ENCODE measurements at regions not wholly inside any gene's neighbourhood (a gene's known extent, or its start where the extent isn't known, plus 50 kb on each side); places are given as distances from the start of the nearest gene placed in this dataset.

- Histone ChIP-seq H4K20me1 (ENCODE audit: control insufficient read depth, extremely low read depth, insufficient read depth, low read length) (no peaks in the 10 kb centered on the region), H3K79me2 (ENCODE audit: control insufficient read depth, insufficient read depth, low read length) (no peaks in the 10 kb centered on the region), H3K27ac (ENCODE audit: insufficient read depth, low read length) (no peak overlapping the region), H3K9me3 (ENCODE audit: control insufficient read depth, insufficient read depth, low read depth, low read length) (no peaks in the 10 kb centered on the region), H3K4me3 (replicated peaks in 1 of 4; ENCODE audit: control extremely low read depth in 1 of 4, insufficient read depth in 1 of 4, low read depth in 3 of 4, low read length in 4 of 4) (no peak overlapping the region), H3K36me3 (ENCODE audit: control insufficient read depth, insufficient read depth, low read length) (no peaks in the 10 kb centered on the region), H3K27me3 (ENCODE audit: control insufficient read depth, insufficient read depth, low read length) (no peaks in the 10 kb centered on the region), H3K4me1 (ENCODE audit: control insufficient read depth, extremely low read depth, insufficient read depth, low read length) (no peaks in the 10 kb centered on the region), H3K4me2 (ENCODE audit: extremely low read depth, insufficient read depth, low read length) (no peak overlapping the region), H3K9ac (ENCODE audit: insufficient read depth, low read length) (no peak overlapping the region), H2AFZ (ENCODE audit: low read length) (no peak overlapping the region)
- DNase-seq (ENCODE audit: low read depth in 2 of 2): no peak
- no peak for TF ChIP-seq EZH2 (IDR thresholded peaks at IDR 0.05; ENCODE audit: low read length, missing control alignments)
- TF ChIP-seq CTCF (conservative IDR thresholded peaks at IDR 0.05 in 1 of 2, IDR thresholded peaks at IDR 0.05 in 1 of 2; ENCODE audit: low read depth in 1 of 2, low read length in 2 of 2): no peak
Measured at GRCh38 chr16:65733721-65734120, 611.9 kb upstream of the CDH11 start.

GRCh38 chr16:65731833-65732232 is 610.0 kb upstream of the CDH11 start:
- H3K9me3 ChIP-seq (ENCODE audit: control insufficient read depth, insufficient read depth, low read depth, low read length): no peaks in the 10 kb centered on the region
- H3K4me3 ChIP-seq (replicated peaks in 1 of 4; ENCODE audit: control extremely low read depth in 1 of 4, insufficient read depth in 1 of 4, low read depth in 3 of 4, low read length in 4 of 4): no peak overlapping the region
- H4K20me1 ChIP-seq (ENCODE audit: control insufficient read depth, extremely low read depth, insufficient read depth, low read length): no peaks in the 10 kb centered on the region
- H3K27me3 ChIP-seq (ENCODE audit: control insufficient read depth, insufficient read depth, low read length): peaks cover 2% of the 10 kb centered on the region
- H3K79me2 ChIP-seq (ENCODE audit: control insufficient read depth, insufficient read depth, low read length): no peaks in the 10 kb centered on the region
- DNase-seq (ENCODE audit: low read depth in 2 of 2): peak in 1 of 2 donors; percentile 65
- no peak overlapping the region for H3K27ac ChIP-seq (ENCODE audit: insufficient read depth, low read length)
- H2AFZ ChIP-seq (ENCODE audit: low read length): no peak overlapping the region
- H3K36me3 ChIP-seq (ENCODE audit: control insufficient read depth, insufficient read depth, low read length): no peaks in the 10 kb centered on the region
- TF ChIP-seq EZH2 (IDR thresholded peaks at IDR 0.05; ENCODE audit: low read length, missing control alignments) (no peak), CTCF (conservative IDR thresholded peaks at IDR 0.05 in 1 of 2, IDR thresholded peaks at IDR 0.05 in 1 of 2; ENCODE audit: low read depth in 1 of 2, low read length in 2 of 2) (no peak)
- H3K4me2 ChIP-seq (ENCODE audit: extremely low read depth, insufficient read depth, low read length): no peak overlapping the region
- H3K9ac ChIP-seq (ENCODE audit: insufficient read depth, low read length): no peak overlapping the region
- H3K4me1 ChIP-seq (ENCODE audit: control insufficient read depth, extremely low read depth, insufficient read depth, low read length): no peaks in the 10 kb centered on the region

- no peaks in the 10 kb centered on the region for H3K79me2 ChIP-seq (ENCODE audit: control insufficient read depth, insufficient read depth, low read length)
- H3K36me3 ChIP-seq (ENCODE audit: control insufficient read depth, insufficient read depth, low read length): no peaks in the 10 kb centered on the region
- H3K9me3 ChIP-seq (ENCODE audit: control insufficient read depth, insufficient read depth, low read depth, low read length): no peaks in the 10 kb centered on the region
- H3K4me2 ChIP-seq (ENCODE audit: extremely low read depth, insufficient read depth, low read length): no peak overlapping the region
- no peak overlapping the region for H3K4me3 ChIP-seq (replicated peaks in 1 of 4; ENCODE audit: control extremely low read depth in 1 of 4, insufficient read depth in 1 of 4, low read depth in 3 of 4, low read length in 4 of 4)
- H4K20me1 ChIP-seq (ENCODE audit: control insufficient read depth, extremely low read depth, insufficient read depth, low read length): no peaks in the 10 kb centered on the region
- H3K9ac ChIP-seq (ENCODE audit: insufficient read depth, low read length): no peak overlapping the region
- TF ChIP-seq CTCF (conservative IDR thresholded peaks at IDR 0.05 in 1 of 2, IDR thresholded peaks at IDR 0.05 in 1 of 2; ENCODE audit: low read depth in 1 of 2, low read length in 2 of 2) (no peak), EZH2 (IDR thresholded peaks at IDR 0.05; ENCODE audit: low read length, missing control alignments) (no peak)
- peaks cover 2% of the 10 kb centered on the region for H3K27me3 ChIP-seq (ENCODE audit: control insufficient read depth, insufficient read depth, low read length)
- DNase-seq (ENCODE audit: low read depth in 2 of 2): no peak
- H3K4me1 ChIP-seq (ENCODE audit: control insufficient read depth, extremely low read depth, insufficient read depth, low read length): no peaks in the 10 kb centered on the region
- no peak overlapping the region for H3K27ac ChIP-seq (ENCODE audit: insufficient read depth, low read length)
- H2AFZ ChIP-seq (ENCODE audit: low read length): no peak overlapping the region
Measured at GRCh38 chr16:65728652-65729051, 606.8 kb upstream of the CDH11 start.
